ENCODE measurements at regions not wholly inside any gene's neighbourhood (a gene's known extent, or its start where the extent isn't known, plus 50 kb on each side); places are given as distances from the start of the nearest gene placed in this dataset.

GRCh38 chr1:60213253-60213652 lies 139.7 kb upstream of the C1orf87 start:
- POLR2A ChIA-PET = no interaction called here
- CTCF ChIA-PET = no interaction called here
- TF ChIP-seq CTCF (IDR thresholded peaks at IDR 0.05; ENCODE audit: control extremely low read depth, extremely low read depth, low read depth, missing control alignments) = no peak
- no peak for DNase-seq (ENCODE audit: extremely low spot score)

- CTCF ChIA-PET = interaction anchor here (1.3 kb wide), 1 partner anchor 10 kb away, joined by 3 read pairs; no protein-coding TSS in a partner anchor
- POLR2A ChIA-PET = no interaction called here
- DNase-seq (ENCODE audit: extremely low spot score) = no peak
- TF ChIP-seq CTCF (IDR thresholded peaks at IDR 0.05; ENCODE audit: control extremely low read depth, extremely low read depth, low read depth, missing control alignments) = no peak
These were observed 122.5 kb upstream of the C1orf87 start for GRCh38 chr1:60196026-60196425.

- ChIA-PET CTCF (interaction anchor here (0.9 kb wide), 1 partner anchor 11 kb away, joined by 3 read pairs; no protein-coding TSS in a partner anchor), POLR2A (no interaction called here)
- TF ChIP-seq CTCF (IDR thresholded peaks at IDR 0.05; ENCODE audit: control extremely low read depth, extremely low read depth, low read depth, missing control alignments) = no peak
- no peak for DNase-seq (ENCODE audit: extremely low spot score)
These were observed 112.1 kb upstream of the C1orf87 start for GRCh38 chr1:60185684-60186083.

GRCh38 chr1:60184521-60184920 lies 111.0 kb upstream of the C1orf87 start:
- ChIA-PET POLR2A (no interaction called here), CTCF (interaction anchor here (0.6 to 1.5 kb wide), 3 partner anchors 8 to 247 kb away, joined by 3 to 5 read pairs (median 3); no protein-coding TSS in a partner anchor)
- DNase-seq (ENCODE audit: extremely low spot score) = no peak
- no peak for TF ChIP-seq CTCF (IDR thresholded peaks at IDR 0.05; ENCODE audit: control extremely low read depth, extremely low read depth, low read depth, missing control alignments)

- POLR2A ChIA-PET = no interaction called here
- no peak for TF ChIP-seq CTCF (IDR thresholded peaks at IDR 0.05; ENCODE audit: control extremely low read depth, extremely low read depth, low read depth, missing control alignments)
- DNase-seq (ENCODE audit: extremely low spot score) = no peak
- CTCF ChIA-PET = interaction anchor here (2.0 to 4.1 kb wide), 2 partner anchors 10 to 16 kb away, joined by 6 to 14 read pairs; no protein-coding TSS in a partner anchor
These were observed 100.3 kb upstream of the C1orf87 start for GRCh38 chr1:60173729-60174505.

- TF ChIP-seq CTCF (IDR thresholded peaks at IDR 0.05; ENCODE audit: control extremely low read depth, extremely low read depth, low read depth, missing control alignments) = no peak
- ChIA-PET CTCF (interaction anchor here (2.0 to 4.1 kb wide), 2 partner anchors 9 to 15 kb away, joined by 6 to 14 read pairs; no protein-coding TSS in a partner anchor), POLR2A (no interaction called here)
- no peak for DNase-seq (ENCODE audit: extremely low spot score)
These were observed 99.4 kb upstream of the C1orf87 start for GRCh38 chr1:60173006-60173405.
